GM12878 (cell line): ENCODE measurements at regions not wholly inside any gene's neighbourhood (a gene's known extent, or its start where the extent isn't known, plus 50 kb on each side); places are given as distances from the start of the nearest gene placed in this dataset.

Source experiments
- ATAC-seq: fragments of 200-7000 bp; cut with Tn5 transposase; 3 replicates; pipeline ENCODE4 v1.9.1; 2020; ENCODE audit warnings: mild to moderate bottlenecking, moderate library complexity
- BruUV-seq: library from RNA; stranded (reverse); fragments of 400-500 nt; replicated peaks from 2 replicates; lab custom pipeline; 2021; lab: Mats Ljungman, UMichigan
- CTCF ChIA-PET: fragments of 300-600 bp; sonication (Branson Sonifier 250); formaldehyde crosslinking; extraction: SDS; loops from one replicate; lab custom pipeline; 2021; ENCODE audit warnings: inconsistent platforms; lab: Yijun Ruan, JAX
- POLR2A ChIA-PET: fragments of 350-600 bp; formaldehyde crosslinking; extraction: SDS; loops from one replicate; lab custom pipeline; 2021; ENCODE audit warnings: inconsistent platforms; lab: Charles Lee
- RAD21 ChIA-PET: fragments of 300-600 bp; sonication (Branson Sonifier 250); formaldehyde crosslinking; loops from one replicate; lab custom pipeline; 2023; ENCODE audit warnings: antibody characterized with exemption; ENCODE audit not compliant: unreplicated experiment; lab: Charles Lee
- SMC1A ChIA-PET: fragments of 300-600 bp; sonication (Branson Sonifier 250); formaldehyde crosslinking; loops from one replicate; lab custom pipeline; 2023; ENCODE audit not compliant: unreplicated experiment, uncharacterized antibody; lab: Charles Lee
- DNase-seq: peaks from one replicate; pipeline ENCODE4 v3.0.0-alpha.2; 2011; ENCODE audit warnings: low read depth, low spot score
- FAIRE-seq: peaks from 3 replicates; lab custom pipeline; 2011; peaks lifted over from hg19 to GRCh38; lab: Jason Lieb, UNC
- H2AFZ ChIP-seq: 2 replicates; pipeline ENCODE4 v1.6.0; 2011; ENCODE audit warnings: low read depth, low read length, control low read depth; ENCODE audit not compliant: control insufficient read depth
- H3K27ac ChIP-seq: 2 replicates; pipeline ENCODE4 v1.5.1; 2011; ENCODE audit warnings: control low read depth; ENCODE audit not compliant: control insufficient read depth, insufficient read depth
- H3K27me3 ChIP-seq, 2 experiments: replicated peaks in 1 of 2; 2 replicates each; pipeline versions ENCODE4 v1.6.0 to v1.6.1; 2011; ENCODE audit warnings: low read length in 1 of 2; ENCODE audit not compliant: control insufficient read depth in 2 of 2, insufficient read depth in 2 of 2
- H3K36me3 ChIP-seq, 2 experiments: 2 replicates each; pipeline ENCODE4 v1.5.1; 2011; ENCODE audit warnings: low read length in 1 of 2; ENCODE audit not compliant: control insufficient read depth in 2 of 2, insufficient read depth in 2 of 2
- H3K4me1 ChIP-seq: 2 replicates; pipeline ENCODE4 v1.6.1; 2011; ENCODE audit warnings: mild to moderate bottlenecking, low read length, moderate library complexity, mixed read lengths; ENCODE audit not compliant: control insufficient read depth, insufficient read depth
- H3K4me2 ChIP-seq: 2 replicates; pipeline ENCODE4 v1.6.0; 2011; ENCODE audit warnings: control low read depth; ENCODE audit not compliant: control insufficient read depth, insufficient read depth
- H3K4me3 ChIP-seq: fragments of 200-600 bp; sonication (generic); 2 replicates; pipeline ENCODE4 v1.5.1; 2016
- H3K79me2 ChIP-seq: 2 replicates; pipeline ENCODE4 v1.6.0; 2011; ENCODE audit warnings: low read length; ENCODE audit not compliant: control insufficient read depth, insufficient read depth
- H3K9ac ChIP-seq: 2 replicates; pipeline ENCODE4 v1.8.0; 2011; ENCODE audit warnings: low read length, control low read depth, mixed read lengths; ENCODE audit not compliant: control insufficient read depth, insufficient read depth
- H3K9me3 ChIP-seq: replicated peaks from 3 replicates; pipeline ENCODE4 v1.5.1; 2011; ENCODE audit warnings: mild to moderate bottlenecking, low read length; ENCODE audit not compliant: control insufficient read depth, insufficient read depth
- H4K20me1 ChIP-seq: 2 replicates; pipeline ENCODE4 v1.6.0; 2011; ENCODE audit not compliant: control insufficient read depth, insufficient read depth
- CBX3 ChIP-seq: fragments of 200-600 bp; sonication (generic); IDR thresholded peaks from 2 replicates; pipeline ENCODE4 v1.6.1; 2016; ENCODE audit warnings: low read depth, borderline replicate concordance
- EP300 ChIP-seq, 2 experiments: fragments of 150-350 bp in 1 of 2; IDR thresholded peaks; 2 replicates each; pipeline ENCODE4 v1.6.1; 2011 to 2012; ENCODE audit warnings: low read depth in 2 of 2, low read length in 2 of 2, borderline replicate concordance in 1 of 2, improper control_type of control experiment in 1 of 2, inconsistent platforms in 1 of 2; ENCODE audit not compliant: control insufficient read depth in 1 of 2
- GABPA ChIP-seq: IDR thresholded peaks from 2 replicates; pipeline ENCODE4 v1.6.1; 2014; ENCODE audit warnings: antibody characterized with exemption, low read depth, mild to moderate bottlenecking, inconsistent platforms
- IRF3 ChIP-seq: fragments of 450-650 bp; IDR thresholded peaks from 2 replicates; pipeline ENCODE4 v1.6.1; 2014; ENCODE audit warnings: mild to moderate bottlenecking
- NFXL1 ChIP-seq: fragments of 450-650 bp; IDR thresholded peaks from 2 replicates; pipeline ENCODE4 v1.6.1; 2017; ENCODE audit warnings: antibody characterized with exemption, mild to moderate bottlenecking, borderline replicate concordance
- NFYA ChIP-seq: IDR thresholded peaks from 2 replicates; pipeline ENCODE4 v1.6.1; 2011; ENCODE audit warnings: low read depth, mild to moderate bottlenecking, low read length, improper control_type of control experiment, borderline replicate concordance
- SPI1 ChIP-seq: IDR thresholded peaks from 2 replicates; pipeline ENCODE4 v1.6.1; 2011; ENCODE audit warnings: low read depth, mild to moderate bottlenecking, low read length, moderate library complexity, borderline replicate concordance; ENCODE audit not compliant: insufficient read depth
- TARDBP ChIP-seq: IDR thresholded peaks from 2 replicates; pipeline ENCODE4 v1.6.1; 2016; ENCODE audit warnings: borderline replicate concordance
- ZBTB33 ChIP-seq: fragments of 450-650 bp; IDR thresholded peaks from 2 replicates; pipeline ENCODE4 v1.6.1; 2017; ENCODE audit warnings: mild to moderate bottlenecking
- ZNF384 ChIP-seq: IDR thresholded peaks from 2 replicates; pipeline ENCODE4 v1.6.1; 2012; ENCODE audit warnings: low read depth, mild to moderate bottlenecking, low read length, improper control_type of control experiment, borderline replicate concordance
- WGBS: methylation state at CpG from one replicate; pipeline ENCODE4 v1.1.6; 2016; ENCODE audit warnings: low lambda C conversion rate; ENCODE audit not compliant: insufficient replicate concordance, insufficient coverage; ENCODE audit errors: missing lambda C conversion rate; 5-methylcytosine and 5-hydroxymethylcytosine counted together
- in situ Hi-C: fragments of 300-500 bp; cut with MboI; formaldehyde crosslinking; loops from 9 replicates; pipeline ENCODE4 v1.14.3; 2018; ENCODE audit warnings: mixed read lengths
- intact Hi-C: fragments of 100-400 bp; cut with micrococcal nuclease; formaldehyde crosslinking; loops from one replicate; pipeline ENCODE4 v1.14.2; 2022; ENCODE audit not compliant: unreplicated experiment

- no peak for TF ChIP-seq NFYA
- no peak for TF ChIP-seq TARDBP
- no peak for TF ChIP-seq ZNF384
- TF ChIP-seq, all 136 proteins: peak for 0
Measured at GRCh38 chr9:107809871-107810460, 320.4 kb upstream of the KLF4 start (continued).

- no peaks in the 10 kb centered on the region for H3K36me3 ChIP-seq
- H2AFZ ChIP-seq, result no peak overlapping the region
- FAIRE-seq (no peak), DNase-seq (no peak), ATAC-seq (no peak)
- no TSS peak for BruUV-seq
- no peak overlapping the region for H3K4me3 ChIP-seq
- no peak overlapping the region for H3K27ac ChIP-seq
- no peaks in the 10 kb centered on the region for H3K27me3 ChIP-seq
- ChIA-PET RAD21 (no interaction called here), POLR2A (no interaction called here), SMC1A (interaction anchor here (1.2 kb wide), 1 partner anchor 37 kb away, joined by 3 read pairs; no protein-coding TSS in a partner anchor), CTCF (no interaction called here)
- WGBS, result 13% methylated on average over 4 of the region's 4 CpGs
- no peaks in the 10 kb centered on the region for H4K20me1 ChIP-seq
- no peaks in the 10 kb centered on the region for H3K4me1 ChIP-seq
- H3K9me3 ChIP-seq, result no peaks in the 10 kb centered on the region
- no peak overlapping the region for H3K4me2 ChIP-seq
- intact Hi-C loops, result no loop called here
- TF ChIP-seq EP300 (IDR thresholded peaks at IDR 0.05; ENCODE audit: borderline replicate concordance in 1 of 2, control insufficient read depth in 1 of 2, low read depth in 2 of 2, low read length in 2 of 2), result no peak
- TF ChIP-seq SPI1, result no peak
- no peak for TF ChIP-seq GABPA
- no peak for TF ChIP-seq CBX3
- no peak for TF ChIP-seq ZBTB33
- TF ChIP-seq NFXL1, result no peak
- TF ChIP-seq IRF3, result no peak
- no peaks in the 10 kb centered on the region for H3K79me2 ChIP-seq
- H3K9ac ChIP-seq, result no peak overlapping the region
- in situ Hi-C loops, result no loop called here
Measured at GRCh38 chr9:107807183-107807582, 317.6 kb upstream of the KLF4 start.
